ENCODE measurements at regions not wholly inside any gene's neighbourhood (a gene's known extent, or its start where the extent isn't known, plus 50 kb on each side); places are given as distances from the start of the nearest gene placed in this dataset.

- WGBS = 74% methylated on average over 5 of the region's 5 CpGs
- no peak overlapping the region for H3K4me3 ChIP-seq (ENCODE audit: low read depth, low read length)
- no peaks in the 10 kb centered on the region for H3K36me3 ChIP-seq (ENCODE audit: insufficient read depth)
- H3K4me1 ChIP-seq (ENCODE audit: insufficient read depth) = no peaks in the 10 kb centered on the region
- no peak for DNase-seq (ENCODE audit: extremely low spot score)
- no peak overlapping the region for H3K27ac ChIP-seq (ENCODE audit: low read depth)
Measured at GRCh38 chr6:145267076-145267867, 468.0 kb downstream of the EPM2A start.

- H3K27ac ChIP-seq (ENCODE audit: low read depth) = no peak overlapping the region
- no peak overlapping the region for H3K4me3 ChIP-seq (ENCODE audit: low read depth, low read length)
- no peak for DNase-seq (ENCODE audit: extremely low spot score)
- no peaks in the 10 kb centered on the region for H3K36me3 ChIP-seq (ENCODE audit: insufficient read depth)
- 26% methylated on average over 2 of the region's 2 CpGs for WGBS
- H3K4me1 ChIP-seq (ENCODE audit: insufficient read depth) = no peaks in the 10 kb centered on the region
Measured at GRCh38 chr6:145270464-145270863, 464.9 kb downstream of the EPM2A start.

- Histone ChIP-seq H3K36me3 (ENCODE audit: insufficient read depth) (no peaks in the 10 kb centered on the region), H3K27ac (ENCODE audit: low read depth) (no peak overlapping the region), H3K4me3 (ENCODE audit: low read depth, low read length) (no peak overlapping the region), H3K4me1 (ENCODE audit: insufficient read depth) (no peaks in the 10 kb centered on the region)
- 16% methylated on average over 4 of the region's 4 CpGs for WGBS
- DNase-seq (ENCODE audit: extremely low spot score) = no peak
Measured at GRCh38 chr6:145271040-145271439, 464.3 kb downstream of the EPM2A start.

- H3K27ac ChIP-seq (ENCODE audit: low read depth) = no peak overlapping the region
- no peaks in the 10 kb centered on the region for H3K4me1 ChIP-seq (ENCODE audit: insufficient read depth)
- H3K4me3 ChIP-seq (ENCODE audit: low read depth, low read length) = no peak overlapping the region
- WGBS = 97% methylated on average over 2 of the region's 2 CpGs
- H3K36me3 ChIP-seq (ENCODE audit: insufficient read depth) = no peaks in the 10 kb centered on the region
- no peak for DNase-seq (ENCODE audit: extremely low spot score)
Measured at GRCh38 chr6:145271577-145271976, 463.7 kb downstream of the EPM2A start.

- Histone ChIP-seq H3K4me1 (ENCODE audit: insufficient read depth) (no peaks in the 10 kb centered on the region), H3K27ac (ENCODE audit: low read depth) (no peak overlapping the region), H3K4me3 (ENCODE audit: low read depth, low read length) (no peak overlapping the region), H3K36me3 (ENCODE audit: insufficient read depth) (no peaks in the 10 kb centered on the region)
- WGBS = 82% methylated on average over 1 of the region's 1 CpG
- DNase-seq (ENCODE audit: extremely low spot score) = no peak
Measured at GRCh38 chr6:145272246-145272645, 463.1 kb downstream of the EPM2A start.

GRCh38 chr6:145273136-145273535 is 462.2 kb downstream of the EPM2A start:
- Histone ChIP-seq H3K36me3 (ENCODE audit: insufficient read depth) (no peaks in the 10 kb centered on the region), H3K4me3 (ENCODE audit: low read depth, low read length) (no peak overlapping the region), H3K4me1 (ENCODE audit: insufficient read depth) (no peaks in the 10 kb centered on the region), H3K27ac (ENCODE audit: low read depth) (no peak overlapping the region)
- DNase-seq (ENCODE audit: extremely low spot score) = no peak
- 98% methylated on average over 1 of the region's 1 CpG for WGBS

GRCh38 chr6:145274083-145274482 is 461.2 kb downstream of the EPM2A start:
- 75% methylated on average over 1 of the region's 1 CpG for WGBS
- H3K4me1 ChIP-seq (ENCODE audit: insufficient read depth) = no peaks in the 10 kb centered on the region
- H3K36me3 ChIP-seq (ENCODE audit: insufficient read depth) = no peaks in the 10 kb centered on the region
- H3K4me3 ChIP-seq (ENCODE audit: low read depth, low read length) = no peak overlapping the region
- H3K27ac ChIP-seq (ENCODE audit: low read depth) = no peak overlapping the region
- DNase-seq (ENCODE audit: extremely low spot score) = no peak

GRCh38 chr6:145275019-145275418 is 460.3 kb downstream of the EPM2A start:
- no peaks in the 10 kb centered on the region for H3K36me3 ChIP-seq (ENCODE audit: insufficient read depth)
- WGBS = 95% methylated on average over 6 of the region's 6 CpGs
- DNase-seq (ENCODE audit: extremely low spot score) = no peak

GRCh38 chr6:145275787-145276186 is 459.5 kb downstream of the EPM2A start:
- 97% methylated on average over 1 of the region's 1 CpG for WGBS
- no peak overlapping the region for H3K4me3 ChIP-seq (ENCODE audit: low read depth, low read length)
- no peak for DNase-seq (ENCODE audit: extremely low spot score)
- no peak overlapping the region for H3K27ac ChIP-seq (ENCODE audit: low read depth)
- no peaks in the 10 kb centered on the region for H3K4me1 ChIP-seq (ENCODE audit: insufficient read depth)
- no peaks in the 10 kb centered on the region for H3K36me3 ChIP-seq (ENCODE audit: insufficient read depth)

More at GRCh38 chr6:145275019-145275418, 460.3 kb downstream of the EPM2A start:
- H3K4me3 ChIP-seq (ENCODE audit: low read depth, low read length) = no peak overlapping the region
- no peak overlapping the region for H3K27ac ChIP-seq (ENCODE audit: low read depth)
- no peaks in the 10 kb centered on the region for H3K4me1 ChIP-seq (ENCODE audit: insufficient read depth)

GRCh38 chr6:145276756-145277155 is 458.6 kb downstream of the EPM2A start:
- Histone ChIP-seq H3K27ac (ENCODE audit: low read depth) (no peak overlapping the region), H3K4me1 (ENCODE audit: insufficient read depth) (no peaks in the 10 kb centered on the region), H3K36me3 (ENCODE audit: insufficient read depth) (no peaks in the 10 kb centered on the region), H3K4me3 (ENCODE audit: low read depth, low read length) (no peak overlapping the region)
- DNase-seq (ENCODE audit: extremely low spot score) = no peak

- H3K27ac ChIP-seq (ENCODE audit: low read depth) = no peak overlapping the region
- 81% methylated on average over 4 of the region's 4 CpGs for WGBS
Measured at GRCh38 chr6:145277358-145278086, 457.8 kb downstream of the EPM2A start.

GRCh38 chr6:145278163-145278807 is 457.0 kb downstream of the EPM2A start:
- WGBS = 57% methylated on average over 2 of the region's 2 CpGs
- Histone ChIP-seq H3K4me1 (ENCODE audit: insufficient read depth) (no peaks in the 10 kb centered on the region), H3K36me3 (ENCODE audit: insufficient read depth) (no peaks in the 10 kb centered on the region), H3K4me3 (ENCODE audit: low read depth, low read length) (no peak overlapping the region), H3K27ac (ENCODE audit: low read depth) (no peak overlapping the region)
- no peak for DNase-seq (ENCODE audit: extremely low spot score)

More at GRCh38 chr6:145277358-145278086, 457.8 kb downstream of the EPM2A start:
- Histone ChIP-seq H3K4me3 (ENCODE audit: low read depth, low read length) (no peak overlapping the region), H3K4me1 (ENCODE audit: insufficient read depth) (no peaks in the 10 kb centered on the region), H3K36me3 (ENCODE audit: insufficient read depth) (no peaks in the 10 kb centered on the region)
- no peak for DNase-seq (ENCODE audit: extremely low spot score)

GRCh38 chr6:145279551-145279950 is 455.8 kb downstream of the EPM2A start:
- no peak for DNase-seq (ENCODE audit: extremely low spot score)
- H3K4me1 ChIP-seq (ENCODE audit: insufficient read depth) = no peaks in the 10 kb centered on the region
- 91% methylated on average over 1 of the region's 1 CpG for WGBS
- H3K36me3 ChIP-seq (ENCODE audit: insufficient read depth) = no peaks in the 10 kb centered on the region
- H3K4me3 ChIP-seq (ENCODE audit: low read depth, low read length) = no peak overlapping the region
- no peak overlapping the region for H3K27ac ChIP-seq (ENCODE audit: low read depth)

GRCh38 chr6:145279993-145280392 is 455.3 kb downstream of the EPM2A start:
- H3K27ac ChIP-seq (ENCODE audit: low read depth) = no peak overlapping the region
- 81% methylated on average over 2 of the region's 2 CpGs for WGBS
- H3K4me1 ChIP-seq (ENCODE audit: insufficient read depth) = no peaks in the 10 kb centered on the region
- no peak for DNase-seq (ENCODE audit: extremely low spot score)
- H3K4me3 ChIP-seq (ENCODE audit: low read depth, low read length) = no peak overlapping the region
- no peaks in the 10 kb centered on the region for H3K36me3 ChIP-seq (ENCODE audit: insufficient read depth)
